ENCODE measurements at regions not wholly inside any gene's neighbourhood (a gene's known extent, or its start where the extent isn't known, plus 50 kb on each side); places are given as distances from the start of the nearest gene placed in this dataset.

DNA sequence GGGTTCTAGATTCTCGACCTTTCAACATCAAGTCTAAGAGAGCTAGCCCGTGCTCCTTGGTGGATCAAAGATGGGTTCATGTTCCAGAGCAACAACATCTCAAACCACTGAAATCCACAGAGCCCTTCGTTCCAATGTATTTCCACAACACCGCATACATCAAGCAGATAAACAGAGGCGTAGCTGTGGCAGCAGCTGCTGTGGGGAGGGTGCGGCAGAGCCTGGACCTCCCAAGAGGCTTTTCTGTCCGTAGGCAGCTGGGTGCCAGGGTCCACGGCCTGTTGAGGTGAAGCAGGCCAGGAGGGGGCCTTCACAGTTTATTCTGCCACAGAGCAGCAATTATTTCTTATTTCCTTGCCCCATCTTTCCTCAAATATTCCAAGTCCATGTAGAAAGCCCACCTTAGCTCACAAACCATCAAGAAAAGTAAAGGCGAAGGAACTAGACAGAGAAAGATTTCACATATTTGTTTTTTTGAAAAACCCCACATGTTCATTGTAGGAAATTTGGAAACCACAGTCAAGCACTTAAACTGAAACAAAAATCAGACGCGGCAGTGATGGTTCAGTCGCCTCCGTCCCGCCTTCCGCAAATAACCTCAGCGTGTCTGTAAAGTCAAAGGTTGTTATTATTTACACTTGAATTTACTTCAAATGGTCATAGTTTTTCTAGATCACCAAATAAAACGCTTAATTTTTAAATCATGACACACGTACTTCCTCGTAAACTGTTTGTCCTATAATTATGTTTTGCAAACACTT is 144.6 kb upstream of the FOXF1 start:
- no peak overlapping the region for H3K4me3 ChIP-seq (ENCODE audit: low read depth, low read length)
- DNase-seq (ENCODE audit: low read depth, low spot score): no peak
- TF ChIP-seq, protein P1, sequence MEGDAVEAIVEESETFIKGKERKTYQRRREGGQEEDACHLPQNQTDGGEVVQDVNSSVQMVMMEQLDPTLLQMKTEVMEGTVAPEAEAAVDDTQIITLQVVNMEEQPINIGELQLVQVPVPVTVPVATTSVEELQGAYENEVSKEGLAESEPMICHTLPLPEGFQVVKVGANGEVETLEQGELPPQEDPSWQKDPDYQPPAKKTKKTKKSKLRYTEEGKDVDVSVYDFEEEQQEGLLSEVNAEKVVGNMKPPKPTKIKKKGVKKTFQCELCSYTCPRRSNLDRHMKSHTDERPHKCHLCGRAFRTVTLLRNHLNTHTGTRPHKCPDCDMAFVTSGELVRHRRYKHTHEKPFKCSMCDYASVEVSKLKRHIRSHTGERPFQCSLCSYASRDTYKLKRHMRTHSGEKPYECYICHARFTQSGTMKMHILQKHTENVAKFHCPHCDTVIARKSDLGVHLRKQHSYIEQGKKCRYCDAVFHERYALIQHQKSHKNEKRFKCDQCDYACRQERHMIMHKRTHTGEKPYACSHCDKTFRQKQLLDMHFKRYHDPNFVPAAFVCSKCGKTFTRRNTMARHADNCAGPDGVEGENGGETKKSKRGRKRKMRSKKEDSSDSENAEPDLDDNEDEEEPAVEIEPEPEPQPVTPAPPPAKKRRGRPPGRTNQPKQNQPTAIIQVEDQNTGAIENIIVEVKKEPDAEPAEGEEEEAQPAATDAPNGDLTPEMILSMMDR (IDR thresholded peaks at IDR 0.05; ENCODE audit: insufficient read depth, low read length, missing control alignments): no peak
- POLR2A ChIA-PET: no interaction called here
- CTCF ChIA-PET: interaction anchor here (2.4 to 3.1 kb wide), 3 partner anchors 8 to 152 kb away, joined by 7 to 14 read pairs (median 9); no protein-coding TSS in a partner anchor

DNA sequence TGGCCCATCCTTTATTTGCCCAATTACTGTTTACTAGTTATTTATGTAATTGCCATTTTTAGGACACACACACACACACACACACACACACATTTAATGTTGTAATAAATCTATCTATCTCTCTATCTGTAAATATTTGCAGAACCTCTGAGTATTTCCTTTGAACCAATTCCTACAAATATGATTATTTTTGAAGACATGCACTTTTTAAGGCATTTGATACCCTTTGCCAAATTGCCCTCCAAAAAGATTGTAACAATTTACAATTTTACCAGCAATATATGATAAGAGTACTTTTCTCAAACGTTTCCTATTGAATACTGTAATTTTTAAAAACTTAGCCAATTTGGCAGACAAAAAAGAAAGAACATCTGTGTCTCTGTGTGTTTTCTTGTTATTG is 143.8 kb upstream of the FOXF1 start:
- DNase-seq (ENCODE audit: low read depth, low spot score): no peak
- ChIA-PET POLR2A (no interaction called here), CTCF (interaction anchor here (3.1 kb wide), 1 partner anchor 151 kb away, joined by 14 read pairs; no protein-coding TSS in a partner anchor)
- TF ChIP-seq, protein P1 (IDR thresholded peaks at IDR 0.05; ENCODE audit: insufficient read depth, low read length, missing control alignments): no peak
- no peak overlapping the region for H3K4me3 ChIP-seq (ENCODE audit: low read depth, low read length)

DNA sequence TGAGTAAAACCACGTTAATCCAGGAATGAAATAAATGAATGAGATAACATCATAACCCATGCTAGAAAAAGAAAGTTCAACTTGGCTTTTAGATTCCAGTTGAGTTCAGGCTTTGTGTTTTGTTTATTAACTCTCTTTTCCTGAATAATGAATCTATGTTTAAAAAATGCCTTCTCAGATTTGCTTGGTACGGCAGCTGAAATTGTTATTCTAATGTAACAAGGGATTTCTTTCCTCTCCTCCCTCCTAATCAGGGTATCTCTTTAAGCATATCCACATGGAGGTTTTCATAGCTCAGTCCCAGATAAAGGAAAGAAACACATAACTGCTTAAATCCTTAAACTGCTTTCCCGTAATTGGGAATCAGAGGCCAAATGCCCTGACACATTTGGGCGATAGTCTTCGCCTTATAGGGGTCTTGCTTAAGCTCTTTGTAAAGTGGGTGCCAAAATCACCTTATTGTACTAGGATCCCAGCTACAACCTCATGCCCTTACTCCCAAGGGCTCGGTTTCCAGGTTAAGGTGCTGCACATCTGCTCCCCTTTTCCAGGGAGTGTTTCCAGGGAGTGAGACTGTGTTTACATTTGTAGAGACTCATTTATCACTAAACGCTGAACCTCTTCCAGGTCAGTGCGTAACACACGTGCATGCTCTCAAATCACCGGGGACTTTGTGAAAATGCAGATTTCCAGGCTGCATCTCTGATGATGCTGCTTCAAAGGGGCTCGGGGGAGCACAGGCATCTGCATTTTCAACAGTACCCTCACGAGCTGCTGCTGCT is 142.8 kb upstream of the FOXF1 start:
- H3K4me3 ChIP-seq (ENCODE audit: low read depth, low read length): no peak overlapping the region
- ChIA-PET CTCF (interaction anchor here (1.5 kb wide), 1 partner anchor 150 kb away, joined by 3 read pairs; no protein-coding TSS in a partner anchor), POLR2A (no interaction called here)
- DNase-seq (ENCODE audit: low read depth, low spot score): no peak
- TF ChIP-seq, protein P1 (IDR thresholded peaks at IDR 0.05; ENCODE audit: insufficient read depth, low read length, missing control alignments): no peak

DNA sequence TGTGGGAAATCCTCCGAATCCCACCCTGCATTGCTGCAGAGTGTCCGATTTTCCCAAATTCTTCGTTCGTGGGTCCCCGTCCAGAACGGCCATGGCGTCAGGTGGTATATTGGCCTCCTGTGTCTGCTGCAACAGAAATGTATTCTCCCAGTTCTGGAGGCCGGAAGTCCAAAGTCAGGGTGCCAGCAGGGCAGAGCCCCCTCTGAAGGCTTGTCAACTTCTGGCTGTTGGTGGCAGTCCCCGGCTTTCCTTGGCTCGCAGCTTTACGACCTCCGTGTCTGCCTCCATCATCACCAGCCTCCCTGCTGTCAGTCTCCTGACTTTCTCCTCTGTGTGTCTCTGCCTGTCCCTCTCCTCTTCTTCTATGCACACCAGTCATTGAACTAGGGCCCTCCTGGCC is 142.1 kb upstream of the FOXF1 start:
- TF ChIP-seq, protein P1 (IDR thresholded peaks at IDR 0.05; ENCODE audit: insufficient read depth, low read length, missing control alignments): no peak
- POLR2A ChIA-PET: no interaction called here
- CTCF ChIA-PET: interaction anchor here (1.5 to 2.5 kb wide), 2 partner anchors 11 to 149 kb away, joined by 3 to 6 read pairs; no protein-coding TSS in a partner anchor

DNA sequence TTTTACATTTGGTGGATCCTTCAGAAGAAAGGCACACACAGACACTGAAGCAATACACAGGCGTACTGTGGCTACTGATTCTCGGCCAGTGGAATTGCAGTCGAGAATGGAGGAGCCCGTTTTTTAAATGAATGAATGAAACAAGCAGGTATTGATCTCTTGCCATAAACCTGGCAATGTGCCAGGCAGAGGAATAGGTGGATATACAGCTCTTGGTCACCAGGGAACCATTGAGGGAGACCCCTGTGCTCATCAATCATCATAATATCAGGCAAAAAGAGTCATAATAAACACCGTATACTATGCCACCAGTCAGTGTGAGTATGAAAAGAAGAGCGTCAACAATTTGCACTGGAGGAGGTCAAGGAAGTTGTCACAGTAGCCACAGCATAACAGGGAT is 140.3 kb upstream of the FOXF1 start:
- TF ChIP-seq, protein P1 (IDR thresholded peaks at IDR 0.05; ENCODE audit: insufficient read depth, low read length, missing control alignments): no peak
- ChIA-PET POLR2A (interaction anchor here (0.9 kb wide), 1 partner anchor 26 kb away, joined by 4 read pairs; no protein-coding TSS in a partner anchor), CTCF (interaction anchor here (1.1 to 2.5 kb wide), 2 partner anchors 9 to 21 kb away, joined by 3 to 6 read pairs; no protein-coding TSS in a partner anchor)
- no peak for DNase-seq (ENCODE audit: low read depth, low spot score)
- no peak overlapping the region for H3K4me3 ChIP-seq (ENCODE audit: low read depth, low read length)

More for the DNA sequence above, 142.1 kb upstream of the FOXF1 start:
- no peak for DNase-seq (ENCODE audit: low read depth, low spot score)
- no peak overlapping the region for H3K4me3 ChIP-seq (ENCODE audit: low read depth, low read length)

Measured in AG04449 (cell line).